ENCODE measurements at regions not wholly inside any gene's neighbourhood (a gene's known extent, or its start where the extent isn't known, plus 50 kb on each side); places are given as distances from the start of the nearest gene placed in this dataset.
A peak's percentile ranks its signal among the peaks of the same experiment; 100 is the strongest.

DNA sequence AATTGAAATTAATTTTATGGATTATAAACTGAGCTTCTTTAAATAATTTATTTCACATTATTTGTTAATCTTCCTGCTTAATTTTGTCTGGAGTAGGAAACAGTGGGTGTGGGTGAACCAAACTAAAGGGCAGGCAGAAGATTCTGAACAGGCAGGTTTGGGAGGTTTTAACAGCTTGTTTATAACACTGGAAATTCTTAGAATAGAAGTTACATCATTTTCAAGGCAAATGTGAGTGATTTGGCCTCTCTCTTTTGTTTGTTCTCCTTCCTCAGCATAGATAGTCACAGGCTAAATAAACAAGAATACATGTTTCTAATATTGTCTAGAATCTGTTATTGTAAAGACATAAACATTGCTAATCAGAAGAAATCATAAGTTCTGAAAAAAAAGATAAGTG is 970.9 kb upstream of the NUDT12 start:
- TF ChIP-seq ZFP3 (CRISPR knock-in tag; IDR thresholded peaks at IDR 0.05) (no peak), SNAI2 (CRISPR knock-in tag; IDR thresholded peaks at IDR 0.05) (no peak), ISL1 (CRISPR knock-in tag; IDR thresholded peaks at IDR 0.05) (no peak), OSR1 (CRISPR knock-in tag; IDR thresholded peaks at IDR 0.05) (no peak), ZC3H10 (CRISPR knock-in tag; IDR thresholded peaks at IDR 0.05) (no peak), ARNTL (CRISPR knock-in tag; IDR thresholded peaks at IDR 0.05; ENCODE audit: borderline replicate concordance, low read depth) (no peak)
- TF ChIP-seq, protein P1, sequence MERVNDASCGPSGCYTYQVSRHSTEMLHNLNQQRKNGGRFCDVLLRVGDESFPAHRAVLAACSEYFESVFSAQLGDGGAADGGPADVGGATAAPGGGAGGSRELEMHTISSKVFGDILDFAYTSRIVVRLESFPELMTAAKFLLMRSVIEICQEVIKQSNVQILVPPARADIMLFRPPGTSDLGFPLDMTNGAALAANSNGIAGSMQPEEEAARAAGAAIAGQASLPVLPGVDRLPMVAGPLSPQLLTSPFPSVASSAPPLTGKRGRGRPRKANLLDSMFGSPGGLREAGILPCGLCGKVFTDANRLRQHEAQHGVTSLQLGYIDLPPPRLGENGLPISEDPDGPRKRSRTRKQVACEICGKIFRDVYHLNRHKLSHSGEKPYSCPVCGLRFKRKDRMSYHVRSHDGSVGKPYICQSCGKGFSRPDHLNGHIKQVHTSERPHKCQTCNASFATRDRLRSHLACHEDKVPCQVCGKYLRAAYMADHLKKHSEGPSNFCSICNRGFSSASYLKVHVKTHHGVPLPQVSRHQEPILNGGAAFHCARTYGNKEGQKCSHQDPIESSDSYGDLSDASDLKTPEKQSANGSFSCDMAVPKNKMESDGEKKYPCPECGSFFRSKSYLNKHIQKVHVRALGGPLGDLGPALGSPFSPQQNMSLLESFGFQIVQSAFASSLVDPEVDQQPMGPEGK (CRISPR knock-in tag; IDR thresholded peaks at IDR 0.05; ENCODE audit: borderline replicate concordance): no peak
- TF ChIP-seq, protein P2, sequence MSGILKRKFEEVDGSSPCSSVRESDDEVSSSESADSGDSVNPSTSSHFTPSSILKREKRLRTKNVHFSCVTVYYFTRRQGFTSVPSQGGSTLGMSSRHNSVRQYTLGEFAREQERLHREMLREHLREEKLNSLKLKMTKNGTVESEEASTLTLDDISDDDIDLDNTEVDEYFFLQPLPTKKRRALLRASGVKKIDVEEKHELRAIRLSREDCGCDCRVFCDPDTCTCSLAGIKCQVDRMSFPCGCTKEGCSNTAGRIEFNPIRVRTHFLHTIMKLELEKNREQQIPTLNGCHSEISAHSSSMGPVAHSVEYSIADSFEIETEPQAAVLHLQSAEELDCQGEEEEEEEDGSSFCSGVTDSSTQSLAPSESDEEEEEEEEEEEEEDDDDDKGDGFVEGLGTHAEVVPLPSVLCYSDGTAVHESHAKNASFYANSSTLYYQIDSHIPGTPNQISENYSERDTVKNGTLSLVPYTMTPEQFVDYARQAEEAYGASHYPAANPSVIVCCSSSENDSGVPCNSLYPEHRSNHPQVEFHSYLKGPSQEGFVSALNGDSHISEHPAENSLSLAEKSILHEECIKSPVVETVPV (CRISPR knock-in tag; IDR thresholded peaks at IDR 0.05): no peak
- ATAC-seq: no peak

DNA sequence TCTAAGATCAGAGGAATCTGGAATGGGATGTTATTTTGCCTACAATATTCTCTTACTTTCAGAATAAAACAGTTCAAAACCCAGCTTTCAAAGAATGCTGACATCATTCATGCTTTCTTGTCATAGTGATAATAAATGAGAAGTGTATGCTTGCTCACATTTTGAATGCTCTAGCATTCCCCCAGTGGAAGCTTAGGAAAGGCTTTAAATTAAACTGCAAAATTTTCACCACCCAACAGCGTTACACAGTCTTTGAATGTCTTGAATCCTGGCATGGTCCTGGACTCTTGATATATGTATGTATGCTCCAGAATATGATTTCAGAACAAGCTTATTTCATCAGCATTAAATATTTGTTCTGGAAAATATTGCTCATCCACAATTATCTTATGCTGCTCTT is 964.3 kb upstream of the NUDT12 start:
- no peak for ATAC-seq

DNA sequence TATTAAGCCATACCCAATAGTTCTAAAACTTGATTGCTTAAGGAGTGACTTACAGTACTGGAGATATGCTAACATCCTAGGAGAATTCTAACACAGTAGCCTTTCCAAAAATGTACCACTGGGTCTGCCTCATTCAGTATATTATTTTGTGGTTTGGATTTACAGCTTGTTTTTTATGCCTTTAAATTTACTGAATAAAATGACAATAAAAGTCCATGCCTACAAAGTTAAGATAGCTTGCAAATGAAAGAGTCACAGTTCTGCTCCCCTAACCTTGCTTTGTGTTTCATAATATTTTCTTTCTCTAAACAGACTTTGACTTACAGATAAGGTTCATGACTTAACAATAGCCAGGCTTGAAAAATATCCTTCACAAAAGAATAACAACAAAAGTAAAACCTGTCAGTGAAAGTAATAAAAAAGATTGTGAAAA is 951.1 kb upstream of the NUDT12 start:
- TF ChIP-seq, protein P1 (CRISPR knock-in tag; IDR thresholded peaks at IDR 0.05; ENCODE audit: borderline replicate concordance): no peak
- no peak for TF ChIP-seq OSR1 (CRISPR knock-in tag; IDR thresholded peaks at IDR 0.05)
- no peak for TF ChIP-seq SNAI2 (CRISPR knock-in tag; IDR thresholded peaks at IDR 0.05)
- TF ChIP-seq ZNF8 (CRISPR knock-in tag; IDR thresholded peaks at IDR 0.05): no peak
- TF ChIP-seq, protein P3, sequence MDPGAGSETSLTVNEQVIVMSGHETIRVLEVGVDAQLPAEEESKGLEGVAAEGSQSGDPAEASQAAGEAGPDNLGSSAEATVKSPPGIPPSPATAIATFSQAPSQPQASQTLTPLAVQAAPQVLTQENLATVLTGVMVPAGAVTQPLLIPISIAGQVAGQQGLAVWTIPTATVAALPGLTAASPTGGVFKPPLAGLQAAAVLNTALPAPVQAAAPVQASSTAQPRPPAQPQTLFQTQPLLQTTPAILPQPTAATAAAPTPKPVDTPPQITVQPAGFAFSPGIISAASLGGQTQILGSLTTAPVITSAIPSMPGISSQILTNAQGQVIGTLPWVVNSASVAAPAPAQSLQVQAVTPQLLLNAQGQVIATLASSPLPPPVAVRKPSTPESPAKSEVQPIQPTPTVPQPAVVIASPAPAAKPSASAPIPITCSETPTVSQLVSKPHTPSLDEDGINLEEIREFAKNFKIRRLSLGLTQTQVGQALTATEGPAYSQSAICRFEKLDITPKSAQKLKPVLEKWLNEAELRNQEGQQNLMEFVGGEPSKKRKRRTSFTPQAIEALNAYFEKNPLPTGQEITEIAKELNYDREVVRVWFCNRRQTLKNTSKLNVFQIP (CRISPR knock-in tag; IDR thresholded peaks at IDR 0.05; ENCODE audit: borderline replicate concordance, low read depth): no peak
- no peak for TF ChIP-seq ESRRG (CRISPR knock-in tag; IDR thresholded peaks at IDR 0.05)
- no peak for TF ChIP-seq TCF4 (CRISPR knock-in tag; IDR thresholded peaks at IDR 0.05; ENCODE audit: borderline replicate concordance)
- no peak for TF ChIP-seq BACH2 (CRISPR knock-in tag; IDR thresholded peaks at IDR 0.05; ENCODE audit: borderline replicate concordance)
- no peak for TF ChIP-seq ARNTL (CRISPR knock-in tag; IDR thresholded peaks at IDR 0.05; ENCODE audit: borderline replicate concordance, low read depth)
- no peak for TF ChIP-seq CSDC2 (CRISPR knock-in tag; IDR thresholded peaks at IDR 0.05)
- TF ChIP-seq GLIS3 (CRISPR knock-in tag; IDR thresholded peaks at IDR 0.05): no peak
- TF ChIP-seq TOX (CRISPR knock-in tag; IDR thresholded peaks at IDR 0.05; ENCODE audit: borderline replicate concordance): no peak
- no peak for TF ChIP-seq ZFP3 (CRISPR knock-in tag; IDR thresholded peaks at IDR 0.05)
- TF ChIP-seq ZNF565 (CRISPR knock-in tag; conservative IDR thresholded peaks at IDR 0.05; ENCODE audit: low read depth): no peak
- no peak for TF ChIP-seq ZFP30 (CRISPR knock-in tag; IDR thresholded peaks at IDR 0.05)
- peak; percentile 47 for ATAC-seq

More for the DNA sequence above, 964.3 kb upstream of the NUDT12 start:
- TF ChIP-seq GLIS3 (CRISPR knock-in tag; IDR thresholded peaks at IDR 0.05) (no peak), ZC3H10 (CRISPR knock-in tag; IDR thresholded peaks at IDR 0.05) (no peak), OSR1 (CRISPR knock-in tag; IDR thresholded peaks at IDR 0.05) (no peak), ESRRG (CRISPR knock-in tag; IDR thresholded peaks at IDR 0.05) (no peak), ZNF8 (CRISPR knock-in tag; IDR thresholded peaks at IDR 0.05) (no peak), ISL1 (CRISPR knock-in tag; IDR thresholded peaks at IDR 0.05) (no peak), TCF4 (CRISPR knock-in tag; IDR thresholded peaks at IDR 0.05; ENCODE audit: borderline replicate concordance) (no peak), ZNF70 (CRISPR knock-in tag; IDR thresholded peaks at IDR 0.05) (no peak), ZFP30 (CRISPR knock-in tag; IDR thresholded peaks at IDR 0.05) (no peak)
- TF ChIP-seq, protein P1 (CRISPR knock-in tag; IDR thresholded peaks at IDR 0.05; ENCODE audit: borderline replicate concordance): no peak
- TF ChIP-seq, protein P2 (CRISPR knock-in tag; IDR thresholded peaks at IDR 0.05): no peak
